ENCODE measurements at regions not wholly inside any gene's neighbourhood (a gene's known extent, or its start where the extent isn't known, plus 50 kb on each side); places are given as distances from the start of the nearest gene placed in this dataset.

DNA sequence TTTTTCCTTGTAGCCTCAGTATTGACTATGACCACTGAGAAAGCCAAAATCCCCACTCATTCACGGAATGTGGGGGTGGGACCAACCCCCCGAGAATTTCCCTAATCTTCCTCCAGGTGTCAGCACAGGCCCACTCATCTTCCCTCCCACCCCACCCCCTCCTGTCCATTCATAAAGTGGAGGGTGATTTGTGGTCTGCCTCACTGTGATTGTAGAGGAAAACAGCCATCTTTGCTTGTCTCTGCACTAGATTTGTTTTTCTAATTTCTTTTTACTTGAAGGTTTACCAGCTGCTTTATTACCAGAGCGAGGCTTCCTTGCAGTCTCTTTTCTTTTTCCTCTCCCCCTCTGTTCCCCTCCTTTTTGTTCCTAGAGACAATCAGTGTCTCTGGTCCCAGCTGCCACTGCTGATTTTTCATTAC, 171.8 kb downstream of the ICOS start:
- DNase-seq (ENCODE audit: low spot score) = peak; percentile 64

DNA sequence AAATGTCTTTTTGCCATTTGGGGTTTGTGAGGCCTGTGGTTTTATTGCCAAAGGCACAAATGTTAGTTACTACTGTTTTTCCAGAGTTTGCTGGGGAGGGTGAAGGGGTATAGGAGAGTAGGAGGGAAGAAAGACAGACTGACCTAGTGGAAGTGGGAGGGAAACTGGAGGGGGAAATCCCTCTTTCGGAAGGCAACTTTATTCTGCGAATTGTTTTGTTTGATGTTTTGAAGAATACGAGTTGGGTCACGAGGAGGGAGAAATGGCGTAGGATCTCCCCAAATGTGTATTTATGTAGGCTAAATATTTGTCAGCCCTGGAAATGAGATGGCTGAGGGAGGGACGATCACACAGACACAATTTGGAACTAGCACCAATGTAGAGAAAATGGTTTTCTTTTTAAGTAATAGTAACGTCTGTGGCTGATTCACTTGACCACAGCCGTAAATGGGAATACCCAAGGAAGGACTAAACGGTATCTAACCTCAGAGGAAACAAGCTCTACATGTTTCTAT, 172.3 kb downstream of the ICOS start:
- no peak for DNase-seq (ENCODE audit: low spot score)

DNA sequence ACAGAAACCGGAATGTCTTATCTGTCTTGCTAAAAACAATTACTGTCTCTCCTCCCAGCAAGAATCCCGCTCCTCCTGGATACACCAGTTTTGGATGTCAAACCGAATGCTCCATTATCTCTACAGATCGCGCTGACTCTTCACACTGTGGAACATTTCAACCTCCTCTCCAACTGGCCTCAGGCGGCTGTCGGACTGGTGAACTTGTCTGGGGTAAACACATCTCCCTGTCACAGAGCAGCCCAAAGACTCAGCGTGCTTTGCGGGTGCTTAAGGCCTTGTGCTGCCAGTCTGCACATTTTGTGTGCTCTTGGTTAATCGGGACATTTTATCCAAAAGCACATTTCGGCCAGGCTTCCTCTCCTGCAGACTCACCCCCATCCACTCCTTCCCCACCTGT, 173.1 kb downstream of the ICOS start:
- peak; percentile 49 for DNase-seq (ENCODE audit: low spot score)

DNA sequence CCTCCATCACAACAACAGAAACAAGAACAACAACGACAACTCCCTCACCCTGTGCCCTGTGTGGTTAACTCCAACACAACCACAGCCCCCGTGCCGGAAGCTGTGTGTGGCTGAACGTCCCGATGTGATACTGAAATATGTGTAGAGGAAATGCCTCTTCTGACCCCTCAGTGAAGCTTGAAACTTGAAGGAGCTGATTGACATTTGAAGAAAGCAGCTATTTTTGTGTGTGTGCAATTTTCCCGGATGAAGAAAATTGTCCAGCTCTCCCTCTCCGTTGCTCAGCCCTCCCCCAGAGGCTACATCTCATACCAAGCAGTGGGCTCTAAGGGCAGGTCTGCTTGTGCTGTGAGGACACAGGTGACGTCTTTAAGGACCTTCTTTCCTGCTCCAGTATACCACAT, 173.8 kb downstream of the ICOS start:
- DNase-seq (ENCODE audit: low spot score) = no peak

DNA sequence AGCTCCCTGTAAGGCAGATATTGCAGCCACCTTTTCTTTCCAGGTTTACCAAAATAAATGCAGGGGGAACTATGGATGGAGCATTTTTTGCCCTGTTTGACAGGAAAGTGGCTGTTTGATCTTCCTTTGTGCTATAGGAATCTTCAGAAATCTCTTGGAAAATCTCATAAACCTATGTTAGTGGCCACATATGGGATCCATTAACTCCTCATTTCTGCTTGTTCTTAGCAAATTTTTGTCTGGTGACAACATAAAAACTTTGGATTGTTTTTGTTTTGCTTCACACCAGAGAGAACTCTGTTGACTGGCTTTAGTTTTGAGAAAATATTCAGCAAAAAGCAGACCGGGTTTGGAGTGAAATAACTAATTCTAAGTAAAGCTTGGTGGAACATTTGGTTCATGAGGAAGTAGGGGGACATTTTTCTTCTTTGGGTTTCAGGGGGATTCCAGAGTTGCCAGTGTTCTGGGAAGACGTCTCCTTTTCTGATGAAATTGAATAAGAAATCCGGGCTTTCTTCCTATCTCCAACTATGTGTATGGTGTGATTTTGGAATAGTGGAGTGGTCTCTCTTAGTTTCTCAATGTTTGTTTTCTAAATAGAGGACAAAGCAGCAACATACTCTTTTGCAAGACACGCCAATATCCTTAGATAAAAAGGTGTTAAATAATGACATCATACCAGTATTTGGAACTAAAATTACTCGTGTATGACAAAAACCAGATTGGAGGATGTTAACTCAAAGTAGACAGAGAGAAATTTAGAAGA, 174.4 kb downstream of the ICOS start:
- DNase-seq (ENCODE audit: low spot score) = no peak

DNA sequence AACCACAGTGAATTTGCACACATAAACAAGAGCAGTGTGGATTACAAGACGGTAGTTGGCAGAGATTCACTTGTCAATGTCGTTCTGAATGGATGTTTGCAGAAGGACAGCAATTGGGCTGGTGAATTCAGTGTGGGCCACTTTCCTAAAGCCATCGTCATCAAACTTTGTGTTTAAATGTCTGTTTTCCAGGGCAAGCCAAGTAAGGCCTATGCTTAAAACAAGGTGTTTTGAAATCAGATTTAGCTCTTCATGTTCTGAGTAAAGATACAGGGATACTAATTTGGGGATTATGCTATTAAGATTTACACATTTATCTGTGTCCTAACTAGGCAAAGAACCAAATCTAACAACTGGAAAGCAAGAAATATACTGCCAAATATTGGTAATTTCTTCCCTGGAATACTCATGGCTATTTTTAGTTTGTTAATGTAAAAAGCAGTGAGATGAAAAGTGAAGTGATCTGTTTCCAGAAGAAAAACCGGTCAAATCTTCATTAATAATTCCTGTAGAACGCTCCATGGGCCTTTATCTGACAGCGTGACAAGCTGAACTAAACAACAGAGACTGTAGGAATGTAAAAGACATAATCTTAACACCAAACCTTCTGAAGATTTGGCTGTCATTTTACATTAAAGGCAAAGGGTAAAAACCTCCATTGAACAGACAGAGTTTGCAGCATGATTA, 175.7 kb downstream of the ICOS start:
- DNase-seq (ENCODE audit: low spot score) = no peak

DNA sequence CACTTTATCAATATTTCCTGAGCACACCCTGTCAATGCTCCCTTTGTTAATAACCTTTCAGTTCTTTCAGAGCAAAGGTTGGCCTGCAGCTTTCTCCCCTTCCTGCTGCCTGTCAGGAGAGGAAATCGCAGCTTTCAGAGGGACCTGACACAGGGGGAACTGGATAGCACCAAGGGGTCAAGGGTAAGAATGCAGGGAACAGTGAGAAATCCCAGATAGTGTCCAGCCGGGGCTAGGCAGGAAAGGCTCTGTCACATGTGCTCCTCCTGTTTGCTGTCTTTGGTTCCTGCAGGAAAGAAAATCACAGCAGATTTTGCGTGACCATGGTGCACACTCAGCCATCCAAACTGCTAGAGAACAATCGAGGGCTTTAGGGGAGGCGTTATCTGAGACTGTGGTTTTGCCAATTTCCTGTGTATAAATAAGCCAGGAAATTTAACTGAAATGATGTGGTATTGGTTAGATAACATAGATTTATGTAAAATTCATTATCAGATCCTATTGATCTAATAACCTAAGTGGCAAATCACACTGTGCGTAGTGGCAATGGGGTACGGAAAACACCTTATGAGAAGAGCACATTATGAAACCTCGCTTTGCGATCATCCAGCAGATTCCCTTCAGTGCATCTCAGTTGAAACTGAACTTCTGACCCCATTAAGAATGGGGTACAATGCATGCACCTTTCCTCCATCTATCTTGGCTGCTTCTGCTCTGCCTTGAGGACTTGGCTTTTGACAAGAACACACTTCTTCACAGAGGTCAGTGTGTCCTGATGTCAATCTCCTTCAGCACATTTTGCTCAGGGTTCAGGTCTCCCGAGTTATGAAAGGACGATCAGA, 178.0 kb downstream of the ICOS start:
- peak; percentile 21 for DNase-seq (ENCODE audit: low spot score)

DNA sequence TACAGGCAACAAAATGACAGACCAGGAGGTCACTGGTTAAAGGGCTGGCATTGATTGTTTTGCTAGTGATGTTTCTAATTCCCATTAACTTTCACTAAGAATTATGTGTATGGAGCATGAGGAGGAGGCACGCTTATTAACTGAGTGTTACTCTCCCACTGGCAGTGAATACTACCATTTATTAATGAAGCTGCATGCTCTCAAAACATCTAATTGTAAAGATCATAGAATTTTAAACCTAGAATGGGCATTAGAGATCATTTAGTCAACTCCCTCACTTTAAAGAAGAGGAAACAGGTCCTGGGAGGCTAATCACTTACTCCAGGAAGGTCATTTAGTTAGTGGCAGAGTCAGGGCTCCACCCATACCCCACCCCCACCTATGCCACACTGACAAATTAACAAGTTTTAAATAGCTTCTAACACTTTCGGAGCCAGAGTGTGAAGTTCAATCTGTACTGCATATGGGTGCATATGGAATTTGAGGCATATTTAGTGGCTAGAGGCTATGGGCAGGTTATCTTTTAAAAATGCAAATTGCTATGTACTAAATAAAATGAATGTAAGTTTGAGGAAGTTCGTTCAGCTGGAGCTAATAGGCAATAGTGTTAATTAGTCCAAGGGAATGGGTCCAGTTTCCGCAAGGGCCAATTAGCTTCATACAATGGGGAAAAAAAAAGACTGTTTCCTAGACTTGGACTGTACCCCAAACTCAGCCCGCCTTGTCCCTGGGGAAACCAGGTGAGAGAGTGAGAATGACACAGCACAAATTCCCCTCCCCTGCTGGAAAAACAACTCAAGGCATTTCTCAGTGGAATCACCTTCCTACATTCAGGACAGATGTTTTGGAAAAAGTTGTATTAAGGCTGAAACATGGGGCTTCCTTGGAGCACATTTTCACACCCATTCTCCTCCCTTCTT, 178.8 kb downstream of the ICOS start:
- no peak for DNase-seq (ENCODE audit: low spot score)

DNA sequence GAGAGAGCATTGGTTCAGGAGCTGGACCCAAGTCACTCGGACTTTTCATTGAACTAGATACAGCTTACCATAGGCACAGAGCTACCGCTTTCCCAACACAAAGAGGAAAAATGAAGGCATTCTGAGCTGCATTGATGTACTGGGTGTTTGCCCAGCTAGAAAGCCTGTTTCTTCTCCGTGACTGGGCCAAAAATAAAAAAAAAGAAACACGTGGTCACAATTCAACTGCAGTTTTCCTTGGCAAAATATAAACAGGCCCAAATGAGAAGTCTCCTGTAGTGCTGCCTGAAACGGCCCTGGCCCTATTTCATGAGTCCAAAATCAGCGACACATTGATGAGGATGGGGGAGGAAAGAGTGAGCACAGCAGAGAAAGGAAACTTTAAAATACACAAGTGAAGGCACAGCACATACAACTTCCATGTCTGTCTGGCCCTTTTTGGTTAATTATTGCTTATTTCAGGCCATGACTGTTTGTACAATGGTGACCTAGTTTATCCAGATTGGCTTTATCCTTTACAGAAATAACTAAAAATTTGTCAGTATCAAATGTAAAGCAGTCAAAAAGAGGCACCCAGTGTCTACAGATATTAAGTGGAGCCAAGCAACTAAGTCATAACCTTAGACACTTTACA, 179.7 kb downstream of the ICOS start:
- DNase-seq (ENCODE audit: low spot score) = no peak

DNA sequence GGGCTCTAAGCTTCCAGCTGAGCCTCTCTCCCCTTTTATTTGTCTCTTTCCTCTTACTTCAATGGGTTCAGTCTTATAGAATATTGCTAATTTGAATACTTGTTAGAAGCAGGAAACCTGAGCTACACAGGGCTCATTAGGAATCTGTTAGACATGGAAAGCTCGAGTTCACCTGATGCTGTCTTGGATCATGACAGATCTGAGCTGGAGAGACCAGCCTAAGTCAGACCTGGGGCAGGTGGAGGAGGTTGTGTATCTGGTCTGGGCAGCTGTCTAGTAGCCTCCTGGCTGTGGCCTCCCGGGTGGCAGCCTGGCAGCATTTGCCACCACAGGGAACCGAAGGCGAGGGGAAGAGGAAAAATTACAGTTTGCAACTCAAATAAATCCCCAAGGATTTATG, 185.9 kb downstream of the ICOS start:
- DNase-seq (ENCODE audit: low spot score) = no peak

DNA sequence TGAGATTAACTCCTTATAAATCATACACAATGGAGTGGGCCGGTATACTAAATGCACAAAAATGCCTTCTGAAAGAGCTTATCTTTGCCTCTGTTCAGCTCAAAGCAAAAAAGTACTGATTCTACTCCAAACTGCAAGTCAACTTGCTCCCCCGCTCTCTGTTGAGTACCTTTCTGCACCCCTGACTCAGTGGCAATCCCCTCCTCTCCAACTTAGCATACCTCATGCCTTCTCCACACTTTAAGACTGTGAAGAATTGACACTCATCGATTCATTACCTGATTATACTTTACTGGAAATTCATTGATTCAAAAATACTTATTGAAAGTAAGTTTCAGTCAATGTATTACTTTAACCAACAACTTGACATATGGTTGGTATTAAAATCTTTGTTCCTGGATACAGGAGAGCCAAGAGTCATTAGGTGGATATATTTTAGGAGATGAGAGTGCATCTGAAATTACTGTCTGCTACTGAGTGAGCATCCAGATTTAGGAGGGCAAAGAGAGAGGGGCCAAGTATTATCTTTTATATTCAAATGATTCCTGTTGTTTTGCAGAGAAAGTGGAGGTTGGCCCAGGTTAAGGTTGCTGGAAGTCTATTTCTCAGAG, 187.7 kb downstream of the ICOS start:
- no peak for DNase-seq (ENCODE audit: low spot score)

DNA sequence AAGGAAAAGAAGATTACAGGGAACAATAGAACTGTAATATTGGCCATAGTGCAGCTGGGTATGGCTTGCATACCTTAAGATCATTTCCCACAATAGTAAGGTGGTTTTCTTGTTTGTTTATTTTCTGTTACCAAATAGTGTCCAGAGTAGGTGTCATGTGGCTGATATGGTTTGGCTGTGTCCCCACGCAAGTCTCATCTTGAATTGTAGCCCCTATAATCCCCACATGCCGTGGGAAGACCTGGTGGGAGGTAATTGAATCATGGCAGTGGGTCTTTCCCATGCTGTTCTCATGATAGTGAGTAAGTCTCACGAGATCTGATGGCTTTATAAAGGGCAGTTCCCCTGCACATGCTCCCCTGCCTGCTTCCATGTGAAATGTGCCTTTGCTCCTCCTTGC, 190.1 kb downstream of the ICOS start:
- no peak for DNase-seq (ENCODE audit: low spot score)

DNA sequence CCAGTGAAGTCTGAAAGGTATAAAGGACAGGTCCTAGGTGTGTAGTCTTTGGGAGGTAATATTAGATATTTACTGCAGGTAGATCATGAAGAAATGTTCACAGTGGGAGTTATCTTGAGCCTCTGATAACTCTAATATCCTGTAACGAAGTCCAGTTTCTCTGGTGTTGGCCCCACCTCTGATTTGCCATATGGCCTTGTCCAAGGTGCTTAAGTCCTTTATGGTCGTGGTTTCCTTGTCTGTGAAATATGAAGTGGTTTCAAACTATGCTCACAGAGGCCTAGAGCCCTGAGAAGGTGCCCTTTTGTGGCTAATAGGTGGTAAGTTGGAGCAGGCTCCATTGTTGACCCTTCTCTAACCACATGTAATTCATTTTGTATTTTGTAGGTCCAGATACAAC, 190.7 kb downstream of the ICOS start:
- no peak for DNase-seq (ENCODE audit: low spot score)

DNA sequence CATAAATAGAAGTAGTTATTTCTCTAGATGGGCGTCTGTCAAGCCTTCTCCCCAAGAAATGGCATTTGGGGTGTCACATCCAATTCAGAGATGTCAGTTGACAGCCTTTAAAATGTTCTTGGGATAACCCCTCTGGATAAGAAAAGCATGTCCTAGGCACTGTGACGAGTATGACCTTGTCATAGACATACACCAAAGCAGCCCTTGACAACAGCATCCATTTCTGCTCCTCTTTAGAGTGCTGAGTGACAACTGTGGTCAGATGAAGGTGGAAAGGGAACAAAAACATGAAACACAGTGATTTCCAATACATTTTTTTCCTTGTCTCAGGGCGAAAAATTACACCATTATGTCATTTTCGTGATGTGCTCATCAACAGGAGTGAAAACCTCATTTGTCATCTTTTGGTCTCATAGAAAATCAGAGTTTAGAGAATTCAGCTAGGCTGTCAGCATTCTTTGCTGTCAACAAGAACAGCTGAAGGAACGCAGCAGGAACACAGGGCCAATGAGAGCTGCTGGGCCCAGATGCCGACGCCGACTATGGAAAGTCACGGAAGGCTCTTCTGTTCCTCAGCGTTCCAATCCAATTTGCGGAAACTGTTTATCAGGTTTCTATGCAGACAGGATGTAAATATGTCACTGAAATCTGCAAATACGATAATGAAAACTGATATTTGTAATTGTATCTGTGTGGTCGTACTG, 193.2 kb downstream of the ICOS start:
- no peak for DNase-seq (ENCODE audit: low spot score)

DNA sequence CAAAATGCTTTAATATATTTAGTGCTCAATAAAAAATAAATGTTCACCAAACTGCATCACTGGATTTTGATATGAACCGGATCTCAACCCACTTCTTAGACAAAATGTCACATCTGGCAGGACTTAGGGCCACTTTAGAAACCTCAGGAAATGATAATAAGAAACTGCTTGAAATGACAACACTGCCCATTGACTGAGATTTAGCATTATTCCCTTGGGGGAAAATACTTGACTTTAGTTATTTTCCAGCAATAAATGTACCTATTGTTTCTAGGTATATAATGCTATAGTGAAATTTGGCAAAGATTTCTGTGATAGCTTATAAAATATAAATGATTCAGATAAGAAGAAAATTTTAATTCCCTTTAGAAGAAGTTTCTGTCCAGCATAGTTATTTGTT, 195.1 kb downstream of the ICOS start:
- DNase-seq (ENCODE audit: low spot score) = no peak

DNA sequence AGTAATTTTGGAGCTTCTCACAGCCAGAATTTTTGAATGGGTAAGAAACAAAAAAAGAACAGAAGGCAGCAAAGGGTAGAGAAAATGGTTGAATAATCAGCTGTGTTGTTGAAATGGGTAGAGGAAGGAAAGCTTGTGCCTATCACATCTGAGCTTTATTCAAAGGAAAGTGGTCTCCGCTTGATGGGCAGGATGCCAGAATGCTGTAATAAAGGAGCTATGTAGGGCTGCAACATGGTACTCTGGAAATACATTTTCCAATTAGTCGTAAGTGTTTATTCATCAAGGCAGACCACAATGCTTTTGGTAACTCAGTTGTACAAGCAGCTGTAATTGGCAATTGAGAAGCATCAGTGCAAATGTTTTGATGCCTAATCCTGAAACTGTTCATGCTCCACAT, 196.9 kb downstream of the ICOS start:
- DNase-seq (ENCODE audit: low spot score) = no peak

DNA sequence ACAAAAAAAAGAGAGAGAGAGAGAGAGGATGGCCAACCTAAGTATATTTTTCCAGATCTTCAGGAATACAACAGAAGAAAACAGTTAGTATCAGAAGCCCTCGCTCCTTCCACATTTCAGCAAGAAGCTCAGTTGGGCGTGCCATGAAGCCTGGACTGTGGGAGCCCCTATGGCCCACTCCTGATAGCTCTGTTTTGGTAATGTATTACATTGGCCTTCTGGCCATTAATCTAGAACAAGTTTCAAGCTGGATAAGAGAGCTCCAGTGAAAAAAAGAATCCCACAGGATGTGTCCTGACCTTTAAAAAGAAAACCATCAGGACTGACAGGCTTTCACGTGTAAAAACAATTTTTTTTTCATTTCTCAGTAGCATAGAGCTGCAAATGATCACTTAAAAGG, 197.9 kb downstream of the ICOS start:
- no peak for DNase-seq (ENCODE audit: low spot score)

DNA sequence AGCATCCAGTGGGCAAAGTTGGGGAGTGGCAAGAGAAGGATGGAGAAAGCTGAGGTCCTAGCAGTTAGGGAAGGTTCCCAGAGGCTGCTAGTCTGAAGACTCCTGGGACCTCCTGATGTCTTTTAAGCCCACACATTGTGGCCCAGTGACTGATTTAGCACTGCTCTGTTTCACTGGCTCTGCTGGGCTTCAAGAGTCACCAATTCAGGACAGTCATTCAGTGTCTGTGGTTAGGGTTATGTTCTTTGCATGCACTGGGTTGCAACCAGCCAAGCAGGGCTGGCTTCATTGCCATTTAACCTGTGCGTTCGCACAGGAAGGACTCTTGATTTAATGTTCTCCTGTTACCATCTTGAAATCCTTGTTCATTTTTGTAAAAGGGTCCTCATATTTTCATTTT, 199.2 kb downstream of the ICOS start:
- DNase-seq (ENCODE audit: low spot score) = no peak

DNA sequence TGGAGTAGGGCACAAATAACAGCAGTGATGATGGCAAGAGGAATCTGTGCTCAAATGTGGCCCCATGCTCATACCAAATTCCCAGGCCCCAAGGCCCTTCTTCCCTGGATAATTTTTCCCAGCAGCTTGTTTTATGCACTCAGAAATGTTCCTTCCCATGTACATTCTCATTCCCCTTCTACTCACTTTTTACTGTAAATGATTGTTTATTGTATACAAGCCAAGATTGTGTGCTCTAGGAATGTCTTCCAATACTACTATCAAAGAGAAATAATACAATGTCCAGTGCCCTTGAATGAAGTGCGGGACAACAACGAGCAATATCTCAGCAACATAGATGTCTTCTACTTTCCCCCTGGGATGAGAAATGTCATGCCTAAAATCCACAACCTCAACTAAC, 201.6 kb downstream of the ICOS start:
- no peak for DNase-seq (ENCODE audit: low spot score)

DNA sequence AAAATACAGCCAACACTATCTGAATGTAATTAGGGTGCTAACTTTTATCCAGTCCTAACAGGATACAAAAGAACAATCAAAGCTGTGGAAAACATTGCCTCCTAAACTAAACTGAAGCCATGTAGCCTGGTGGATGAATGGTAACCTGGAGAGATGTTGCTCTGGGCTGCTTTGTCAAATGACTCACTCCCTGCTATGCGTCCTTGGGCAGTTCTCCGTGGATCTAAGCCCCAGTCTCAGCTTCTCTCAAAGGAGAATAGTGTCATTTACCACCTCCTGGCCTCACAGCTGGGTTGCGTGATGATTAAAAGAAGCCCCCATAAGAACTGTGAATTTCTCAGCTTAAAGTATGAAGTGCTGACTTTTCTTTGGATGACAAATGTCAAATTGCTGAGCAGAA, 203.7 kb downstream of the ICOS start:
- DNase-seq (ENCODE audit: low spot score) = no peak

Measured in SK-N-DZ (cell line).